Progenitor cell of endocrine pancreas (in vitro differentiated cells): ENCODE measurements at regions not wholly inside any gene's neighbourhood (a gene's known extent, or its start where the extent isn't known, plus 50 kb on each side); places are given as distances from the start of the nearest gene placed in this dataset.

Source experiments
- DNase-seq: peaks from one replicate; pipeline ENCODE4 v3.0.0; 2021; ENCODE audit warnings: low spot score; ENCODE audit not compliant: unreplicated experiment
- H3K27ac Mint-ChIP-seq: 2 replicates; pipeline ENCODE4 v1.8.0; 2021; ENCODE audit warnings: mild to moderate bottlenecking, moderate library complexity, mixed read lengths
- H3K27me3 Mint-ChIP-seq: 2 replicates; pipeline ENCODE4 v1.8.0; 2021; ENCODE audit warnings: mixed read lengths
- H3K36me3 Mint-ChIP-seq: 2 replicates; pipeline ENCODE4 v1.8.0; 2022; ENCODE audit warnings: mixed read lengths; ENCODE audit not compliant: insufficient read depth
- H3K4me1 Mint-ChIP-seq: 2 replicates; pipeline ENCODE4 v1.8.0; 2021; ENCODE audit warnings: low read depth, mixed read lengths
- H3K4me3 Mint-ChIP-seq: 2 replicates; pipeline ENCODE4 v1.8.0; 2021; ENCODE audit warnings: low read depth, mild to moderate bottlenecking, moderate library complexity, mixed read lengths
- H3K9me3 Mint-ChIP-seq: 2 replicates; pipeline ENCODE4 v1.8.0; 2021; ENCODE audit warnings: low read depth, mixed read lengths
- CTCF ChIP-seq: fragments of 200-600 bp; sonication (generic); IDR thresholded peaks from one replicate; pipeline ENCODE4 v1.5.0; 2021; ENCODE audit warnings: antibody characterized with exemption, mild to moderate bottlenecking; ENCODE audit not compliant: unreplicated experiment

GRCh38 chr1:221430152-221430960, 311.5 kb downstream of the DUSP10 start:
- peak overlapping the region; percentile 3 for H3K27ac Mint-ChIP-seq
- H3K9me3 Mint-ChIP-seq: peaks cover 10% of the 10 kb centered on the region
- no peak for DNase-seq
- no peak overlapping the region for H3K4me3 Mint-ChIP-seq
- peaks cover 13% of the 10 kb centered on the region for H3K4me1 Mint-ChIP-seq
- H3K27me3 Mint-ChIP-seq: peaks cover 5% of the 10 kb centered on the region
- H3K36me3 Mint-ChIP-seq: no peaks in the 10 kb centered on the region
- no peak for TF ChIP-seq CTCF

GRCh38 chr1:221431068-221431651, 310.7 kb downstream of the DUSP10 start:
- H3K27ac Mint-ChIP-seq: no peak overlapping the region
- peaks cover 13% of the 10 kb centered on the region for H3K4me1 Mint-ChIP-seq
- no peak for DNase-seq
- H3K27me3 Mint-ChIP-seq: peaks cover 5% of the 10 kb centered on the region
- H3K36me3 Mint-ChIP-seq: no peaks in the 10 kb centered on the region
- H3K4me3 Mint-ChIP-seq: no peak overlapping the region
- peaks cover 6% of the 10 kb centered on the region for H3K9me3 Mint-ChIP-seq
- TF ChIP-seq CTCF: no peak

- no peak overlapping the region for H3K4me3 Mint-ChIP-seq
- H3K27me3 Mint-ChIP-seq: peaks cover 5% of the 10 kb centered on the region
- H3K4me1 Mint-ChIP-seq: peaks cover 13% of the 10 kb centered on the region
- H3K36me3 Mint-ChIP-seq: no peaks in the 10 kb centered on the region
- TF ChIP-seq CTCF: no peak
- no peak for DNase-seq
- H3K9me3 Mint-ChIP-seq: no peaks in the 10 kb centered on the region
- no peak overlapping the region for H3K27ac Mint-ChIP-seq
Observed at GRCh38 chr1:221431961-221432360, 309.9 kb downstream of the DUSP10 start.

- Mint-ChIP-seq H3K4me3 (no peak overlapping the region), H3K36me3 (no peaks in the 10 kb centered on the region), H3K27ac (no peak overlapping the region), H3K9me3 (no peaks in the 10 kb centered on the region), H3K27me3 (peaks cover 5% of the 10 kb centered on the region), H3K4me1 (peaks cover 7% of the 10 kb centered on the region)
- TF ChIP-seq CTCF: peak; percentile 88
- DNase-seq: no peak
Observed at GRCh38 chr1:221435504-221435904, 306.4 kb downstream of the DUSP10 start.

- Mint-ChIP-seq H3K9me3 (no peaks in the 10 kb centered on the region), H3K36me3 (no peaks in the 10 kb centered on the region), H3K27ac (no peak overlapping the region), H3K4me1 (peaks cover 1% of the 10 kb centered on the region), H3K4me3 (no peak overlapping the region), H3K27me3 (peaks cover 6% of the 10 kb centered on the region)
- DNase-seq: no peak
- no peak for TF ChIP-seq CTCF
Observed at GRCh38 chr1:221437171-221437570, 304.7 kb downstream of the DUSP10 start.
